ENCODE measurements at regions not wholly inside any gene's neighbourhood (a gene's known extent, or its start where the extent isn't known, plus 50 kb on each side); places are given as distances from the start of the nearest gene placed in this dataset.

DNA sequence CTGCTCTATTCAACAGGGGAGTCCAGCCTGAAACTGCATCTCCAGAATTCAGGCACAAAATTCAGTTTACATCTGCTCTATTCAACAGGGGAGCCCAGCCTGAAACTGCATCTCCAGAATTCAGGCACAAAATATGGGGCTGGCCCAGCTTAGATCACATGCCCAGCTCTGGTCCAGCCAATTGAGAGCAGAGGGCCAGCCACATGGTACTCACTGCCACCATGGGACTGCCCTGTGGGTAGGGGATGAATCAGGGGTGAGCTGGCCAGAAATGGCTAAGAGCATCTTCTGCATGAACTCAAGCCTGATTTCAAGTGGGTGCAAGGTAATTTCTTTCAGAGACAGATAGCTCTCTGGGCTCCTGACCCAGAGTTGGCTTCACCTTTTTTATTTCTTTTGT lies 156.6 kb upstream of the LYZL2 start:
- intact Hi-C loops (cut with micrococcal nuclease): loop anchor here in 1 of 2 donors (10.0 kb wide), 1 partner anchor 989 kb away; no protein-coding TSS in a partner anchor
- peaks cover 24 to 31% of the 10 kb centered on the region in 2 donors for H3K4me1 ChIP-seq (ENCODE audit: control insufficient read depth in 1 of 2, insufficient read depth in 2 of 2, low read length in 2 of 2)

DNA sequence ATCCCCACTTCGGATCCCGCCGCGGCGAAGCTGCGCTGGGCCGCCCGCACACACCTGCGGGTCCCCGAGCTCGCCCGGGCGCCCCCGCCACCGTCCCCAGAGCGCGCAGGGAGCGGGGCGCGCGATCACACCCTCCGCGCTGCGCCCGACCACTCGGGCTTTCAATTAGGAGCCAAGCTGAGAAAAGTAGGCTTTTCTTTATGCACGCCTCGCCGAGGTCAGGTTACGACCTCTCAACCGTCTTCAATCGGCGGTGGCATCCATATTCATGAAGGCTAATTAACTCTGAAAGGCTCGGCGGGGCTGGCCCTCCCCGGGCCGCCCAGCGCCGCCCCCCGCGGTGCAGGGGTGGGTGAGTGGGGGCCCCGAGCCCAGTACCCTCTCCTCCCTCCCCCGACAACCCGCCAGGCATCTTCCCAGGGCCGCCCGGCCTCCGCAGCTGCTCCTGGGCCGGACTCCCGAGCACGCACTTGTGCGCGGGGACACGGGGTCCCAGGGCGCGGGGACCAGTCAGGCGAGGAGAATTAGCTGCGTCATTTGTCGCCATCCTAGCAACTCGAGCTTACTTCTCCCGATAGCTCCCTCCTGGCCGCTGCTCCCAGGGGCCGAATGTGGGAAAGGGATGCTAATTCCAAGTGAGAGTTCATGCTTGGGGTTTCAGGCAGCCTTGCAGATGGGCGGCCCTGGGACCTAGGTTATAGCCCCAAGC lies 155.5 kb upstream of the LYZL2 start:
- H3K27ac Mint-ChIP-seq: no peak overlapping the region
- Histone ChIP-seq H3K79me2 (ENCODE audit: insufficient read depth, low read length) (no peaks in the 10 kb centered on the region), H3K4me2 (replicated peaks; ENCODE audit: extremely low read depth, low read length, poor library complexity, severe bottlenecking) (peak overlapping the region; percentile 99), H3K4me1 (ENCODE audit: control insufficient read depth in 1 of 2, insufficient read depth in 2 of 2, low read length in 2 of 2) (peaks cover 24 to 31% of the 10 kb centered on the region in 2 donors), H3K27me3 (ENCODE audit: control insufficient read depth in 2 of 2, insufficient read depth in 2 of 2, low read length in 2 of 2) (no peaks in the 10 kb centered on the region), H3K27ac (ENCODE audit: low read depth in 1 of 2, low read length in 2 of 2) (peak overlapping the region in 1 of 2 donors; percentile 60), H3K36me3 (replicated peaks in 1 of 2; ENCODE audit: control insufficient read depth in 1 of 2, insufficient read depth in 2 of 2, low read length in 2 of 2) (no peaks in the 10 kb centered on the region), H3K9ac (ENCODE audit: insufficient read depth, low read length, poor library complexity, severe bottlenecking) (peak overlapping the region; percentile 73), H2AFZ (ENCODE audit: insufficient read depth, low read depth, low read length, poor library complexity, severe bottlenecking) (peak overlapping the region; percentile 98), H3K9me3 (replicated peaks in 1 of 2; ENCODE audit: control insufficient read depth in 1 of 2, insufficient read depth in 1 of 2, low read length in 2 of 2) (no peaks in the 10 kb centered on the region), H4K20me1 (ENCODE audit: insufficient read depth, low read length) (no peaks in the 10 kb centered on the region), H3K4me3 (replicated peaks in 1 of 3; ENCODE audit: low read depth in 2 of 3, low read length in 3 of 3) (peak overlapping the region; percentile 52 to 95 (median 91))
- TF ChIP-seq, protein P1, sequence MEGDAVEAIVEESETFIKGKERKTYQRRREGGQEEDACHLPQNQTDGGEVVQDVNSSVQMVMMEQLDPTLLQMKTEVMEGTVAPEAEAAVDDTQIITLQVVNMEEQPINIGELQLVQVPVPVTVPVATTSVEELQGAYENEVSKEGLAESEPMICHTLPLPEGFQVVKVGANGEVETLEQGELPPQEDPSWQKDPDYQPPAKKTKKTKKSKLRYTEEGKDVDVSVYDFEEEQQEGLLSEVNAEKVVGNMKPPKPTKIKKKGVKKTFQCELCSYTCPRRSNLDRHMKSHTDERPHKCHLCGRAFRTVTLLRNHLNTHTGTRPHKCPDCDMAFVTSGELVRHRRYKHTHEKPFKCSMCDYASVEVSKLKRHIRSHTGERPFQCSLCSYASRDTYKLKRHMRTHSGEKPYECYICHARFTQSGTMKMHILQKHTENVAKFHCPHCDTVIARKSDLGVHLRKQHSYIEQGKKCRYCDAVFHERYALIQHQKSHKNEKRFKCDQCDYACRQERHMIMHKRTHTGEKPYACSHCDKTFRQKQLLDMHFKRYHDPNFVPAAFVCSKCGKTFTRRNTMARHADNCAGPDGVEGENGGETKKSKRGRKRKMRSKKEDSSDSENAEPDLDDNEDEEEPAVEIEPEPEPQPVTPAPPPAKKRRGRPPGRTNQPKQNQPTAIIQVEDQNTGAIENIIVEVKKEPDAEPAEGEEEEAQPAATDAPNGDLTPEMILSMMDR (IDR thresholded peaks at IDR 0.05): no peak
- H3K9me3 Mint-ChIP-seq: no peaks in the 10 kb centered on the region
- H3K4me1 Mint-ChIP-seq: peaks cover 28% of the 10 kb centered on the region
- DNase-seq: peak; percentile 18 to 47 (median 38)
- under 1% methylated on average over 53 of the region's 63 CpGs for WGBS (ENCODE audit: insufficient coverage)
- H3K27me3 Mint-ChIP-seq (ENCODE audit: low read depth in 3 of 3): peaks cover 0 to 6% (median 0%) of the 10 kb centered on the region in 3 donors
- peak overlapping the region; percentile 79 to 94 for H3K4me3 Mint-ChIP-seq
- intact Hi-C loops (cut with micrococcal nuclease): loop anchor here (2.0 to 10.0 kb wide), 2 partner anchors 990 to 1024 kb away; no protein-coding TSS in a partner anchor
- H3K36me3 Mint-ChIP-seq: no peaks in the 10 kb centered on the region

More for the DNA sequence above, 156.6 kb upstream of the LYZL2 start:
- Histone ChIP-seq H3K27me3 (ENCODE audit: control insufficient read depth in 2 of 2, insufficient read depth in 2 of 2, low read length in 2 of 2) (no peaks in the 10 kb centered on the region), H3K4me2 (replicated peaks; ENCODE audit: extremely low read depth, low read length, poor library complexity, severe bottlenecking) (no peak overlapping the region), H3K9ac (ENCODE audit: insufficient read depth, low read length, poor library complexity, severe bottlenecking) (no peak overlapping the region), H3K79me2 (ENCODE audit: insufficient read depth, low read length) (no peaks in the 10 kb centered on the region), H2AFZ (ENCODE audit: insufficient read depth, low read depth, low read length, poor library complexity, severe bottlenecking) (peak overlapping the region; percentile 19), H3K36me3 (replicated peaks in 1 of 2; ENCODE audit: control insufficient read depth in 1 of 2, insufficient read depth in 2 of 2, low read length in 2 of 2) (no peaks in the 10 kb centered on the region), H3K9me3 (replicated peaks in 1 of 2; ENCODE audit: control insufficient read depth in 1 of 2, insufficient read depth in 1 of 2, low read length in 2 of 2) (no peaks in the 10 kb centered on the region), H3K4me3 (replicated peaks in 1 of 3; ENCODE audit: low read depth in 2 of 3, low read length in 3 of 3) (no peak overlapping the region), H4K20me1 (ENCODE audit: insufficient read depth, low read length) (no peaks in the 10 kb centered on the region), H3K27ac (ENCODE audit: low read depth in 1 of 2, low read length in 2 of 2) (no peak overlapping the region)
- TF ChIP-seq, protein P1 (IDR thresholded peaks at IDR 0.05): no peak
- peaks cover 0 to 9% (median 0%) of the 10 kb centered on the region in 3 donors for H3K27me3 Mint-ChIP-seq (ENCODE audit: low read depth in 3 of 3)
- peak overlapping the region in 1 of 7 donors; percentile 11 for H3K27ac Mint-ChIP-seq
- DNase-seq: peak in 1 of 3 donors; percentile 22
- peak overlapping the region in 1 of 2 donors; percentile 24 for H3K4me3 Mint-ChIP-seq
- H3K4me1 Mint-ChIP-seq: peaks cover 28% of the 10 kb centered on the region
- H3K9me3 Mint-ChIP-seq: no peaks in the 10 kb centered on the region
- H3K36me3 Mint-ChIP-seq: no peaks in the 10 kb centered on the region

Data from CD14-positive monocyte (primary cell).